ENCODE measurements at regions not wholly inside any gene's neighbourhood (a gene's known extent, or its start where the extent isn't known, plus 50 kb on each side); places are given as distances from the start of the nearest gene placed in this dataset.

GRCh38 chr3:148367756-148368155, 329.9 kb upstream of the AGTR1 start:
- no peak for DNase-seq (ENCODE audit: low spot score)

- DNase-seq (ENCODE audit: low spot score) = no peak
These were observed 328.3 kb upstream of the AGTR1 start for GRCh38 chr3:148369381-148369780.

- DNase-seq (ENCODE audit: low spot score) = peak; percentile 72
These were observed 325.4 kb upstream of the AGTR1 start for GRCh38 chr3:148372206-148372875.

- no peak for DNase-seq (ENCODE audit: low spot score)
These were observed 323.7 kb upstream of the AGTR1 start for GRCh38 chr3:148373961-148374360.

GRCh38 chr3:148379763-148380382, 317.8 kb upstream of the AGTR1 start:
- DNase-seq (ENCODE audit: low spot score) = peak; percentile 85

GRCh38 chr3:148381051-148381450, 316.7 kb upstream of the AGTR1 start:
- no peak for DNase-seq (ENCODE audit: low spot score)

- DNase-seq (ENCODE audit: low spot score) = no peak
These were observed 307.8 kb upstream of the AGTR1 start for GRCh38 chr3:148389916-148390315.

GRCh38 chr3:148395821-148396220, 301.9 kb upstream of the AGTR1 start:
- no peak for DNase-seq (ENCODE audit: low spot score)

GRCh38 chr3:148400754-148401153, 296.9 kb upstream of the AGTR1 start:
- no peak for DNase-seq (ENCODE audit: low spot score)

GRCh38 chr3:148408667-148409066, 289.0 kb upstream of the AGTR1 start:
- no peak for DNase-seq (ENCODE audit: low spot score)

GRCh38 chr3:148420242-148420641, 277.5 kb upstream of the AGTR1 start:
- DNase-seq (ENCODE audit: low spot score) = no peak

- DNase-seq (ENCODE audit: low spot score) = no peak
These were observed 268.7 kb upstream of the AGTR1 start for GRCh38 chr3:148428862-148429605.

GRCh38 chr3:148433665-148434064, 264.0 kb upstream of the AGTR1 start:
- DNase-seq (ENCODE audit: low spot score) = no peak

GRCh38 chr3:148435534-148435933, 262.2 kb upstream of the AGTR1 start:
- DNase-seq (ENCODE audit: low spot score) = no peak

GRCh38 chr3:148439254-148439822, 258.4 kb upstream of the AGTR1 start:
- no peak for DNase-seq (ENCODE audit: low spot score)

- DNase-seq (ENCODE audit: low spot score) = no peak
These were observed 256.5 kb upstream of the AGTR1 start for GRCh38 chr3:148441191-148441590.

- no peak for DNase-seq (ENCODE audit: low spot score)
These were observed 246.9 kb upstream of the AGTR1 start for GRCh38 chr3:148450819-148451218.

GRCh38 chr3:148451969-148452368, 245.7 kb upstream of the AGTR1 start:
- DNase-seq (ENCODE audit: low spot score) = no peak

GRCh38 chr3:148453781-148454191, 243.9 kb upstream of the AGTR1 start:
- DNase-seq (ENCODE audit: low spot score) = no peak

GRCh38 chr3:148455098-148455497, 242.6 kb upstream of the AGTR1 start:
- DNase-seq (ENCODE audit: low spot score) = no peak

GRCh38 chr3:148457886-148458285, 239.8 kb upstream of the AGTR1 start:
- no peak for DNase-seq (ENCODE audit: low spot score)

- peak; percentile 36 for DNase-seq (ENCODE audit: low spot score)
These were observed 237.7 kb upstream of the AGTR1 start for GRCh38 chr3:148459931-148460513.
